GM23338 (cell line): ENCODE measurements at regions not wholly inside any gene's neighbourhood (a gene's known extent, or its start where the extent isn't known, plus 50 kb on each side); places are given as distances from the start of the nearest gene placed in this dataset.
"Not testable (repeated sequence)": the region's sequence is repeated elsewhere in the genome, so short reads cannot be mapped to it uniquely, and the experiment has no call there.

ENCODE experiments used
- ATAC-seq: fragments of 200-7000 bp; cut with Tn5 transposase; 3 replicates; pipeline ENCODE4 v1.9.1; 2020
- DNase-seq: peaks from one replicate; pipeline ENCODE4 v3.0.0-alpha.2; 2015; ENCODE audit warnings: low spot score
- H2AFZ ChIP-seq: fragments of 200-600 bp; sonication (generic); 2 replicates; pipeline ENCODE4 v1.8.0; 2016; ENCODE audit warnings: antibody characterized with exemption, mild to moderate bottlenecking, moderate library complexity
- H3F3A ChIP-seq: fragments of 200-600 bp; sonication (generic); replicated peaks from 2 replicates; pipeline ENCODE4 v1.8.0; 2017; ENCODE audit warnings: antibody characterized with exemption, mixed run types, low read depth
- H3K27ac ChIP-seq: fragments of 200-600 bp; sonication (generic); 2 replicates; pipeline ENCODE4 v1.6.1; 2016; ENCODE audit warnings: low read depth
- H3K27me3 ChIP-seq: fragments of 200-600 bp; sonication (generic); 2 replicates; pipeline ENCODE4 v1.8.0; 2016; ENCODE audit warnings: mild to moderate bottlenecking, mixed run types, moderate library complexity; ENCODE audit not compliant: insufficient read depth
- H3K36me3 ChIP-seq: fragments of 200-600 bp; sonication (generic); 2 replicates; pipeline ENCODE4 v1.8.0; 2016; ENCODE audit warnings: mild to moderate bottlenecking; ENCODE audit not compliant: insufficient read depth
- H3K4me1 ChIP-seq: fragments of 200-600 bp; sonication (generic); 2 replicates; pipeline ENCODE4 v1.8.0; 2016; ENCODE audit warnings: mild to moderate bottlenecking, moderate library complexity; ENCODE audit not compliant: insufficient read depth
- H3K4me2 ChIP-seq: fragments of 200-600 bp; sonication (generic); 2 replicates; pipeline ENCODE4 v1.7.1; 2017; ENCODE audit warnings: mixed run types
- H3K4me3 ChIP-seq: fragments of 200-600 bp; sonication (generic); 2 replicates; pipeline ENCODE4 v1.6.1; 2016; ENCODE audit warnings: mixed run types
- H3K79me2 ChIP-seq: fragments of 200-600 bp; sonication (generic); replicated peaks from 2 replicates; pipeline ENCODE4 v1.8.0; 2017; ENCODE audit warnings: mild to moderate bottlenecking; ENCODE audit not compliant: insufficient read depth
- H3K9me2 ChIP-seq: fragments of 200-600 bp; sonication (generic); 2 replicates; pipeline ENCODE4 v1.8.0; 2017; ENCODE audit not compliant: insufficient read depth
- H4K20me1 ChIP-seq: fragments of 200-600 bp; sonication (generic); replicated peaks from 2 replicates; pipeline ENCODE4 v1.8.0; 2017; ENCODE audit warnings: mild to moderate bottlenecking; ENCODE audit not compliant: insufficient read depth
- H3K27ac Mint-ChIP-seq: 2 replicates; pipeline ENCODE4 v1.8.0; 2020; ENCODE audit warnings: inconsistent platforms, mild to moderate bottlenecking, moderate library complexity, mixed read lengths
- H3K27me3 Mint-ChIP-seq: 3 replicates; pipeline ENCODE4 v1.8.0; 2022; ENCODE audit warnings: low read depth, mild to moderate bottlenecking, moderate library complexity, mixed read lengths, inconsistent platforms; ENCODE audit not compliant: insufficient read depth, poor library complexity
- H3K36me3 Mint-ChIP-seq: 3 replicates; pipeline ENCODE4 v1.8.0; 2021; ENCODE audit warnings: low read depth, mild to moderate bottlenecking, inconsistent platforms, moderate library complexity, mixed read lengths
- H3K4me1 Mint-ChIP-seq: 3 replicates; pipeline ENCODE4 v1.8.0; 2020; ENCODE audit warnings: mild to moderate bottlenecking, inconsistent platforms, mixed read lengths
- H3K4me3 Mint-ChIP-seq: 3 replicates; pipeline ENCODE4 v1.8.0; 2021; ENCODE audit warnings: moderate library complexity, mild to moderate bottlenecking, inconsistent platforms, mixed read lengths
- H3K9me3 Mint-ChIP-seq: 3 replicates; pipeline ENCODE4 v1.8.0; 2020; ENCODE audit warnings: moderate library complexity, mild to moderate bottlenecking, inconsistent platforms, mixed read lengths
- CREB1 ChIP-seq: fragments of 250-450 bp; sonication (Bioruptor Pico); IDR thresholded peaks from 2 replicates; pipeline ENCODE4 v1.5.0; 2020; ENCODE audit warnings: low read depth, mild to moderate bottlenecking, moderate library complexity
- CTCF ChIP-seq, 2 experiments: fragments of 200-600 bp in 1 of 2; sonication (generic) in 1 of 2; conservative IDR thresholded peaks; 2 replicates each; pipeline versions ENCODE4 v1.5.1 to v1.6.1; 2016 to 2017; ENCODE audit warnings: antibody characterized with exemption in 2 of 2, low read depth in 2 of 2, mild to moderate bottlenecking in 2 of 2, moderate library complexity in 1 of 2
- ETS1 ChIP-seq: IDR thresholded peaks from 2 replicates; pipeline ENCODE4 v1.6.1; 2016; ENCODE audit warnings: antibody characterized with exemption
- EZH2 ChIP-seq: fragments of 200-600 bp; sonication (generic); IDR thresholded peaks from one replicate; pipeline ENCODE4 v1.8.0; 2017; ENCODE audit warnings: antibody characterized with exemption, mild to moderate bottlenecking, low read depth; ENCODE audit not compliant: unreplicated experiment
- EZH2phosphoT487 ChIP-seq: fragments of 200-600 bp; sonication (generic); IDR thresholded peaks from one replicate; pipeline ENCODE4 v1.8.1; 2018; ENCODE audit warnings: antibody characterized with exemption; ENCODE audit not compliant: unreplicated experiment
- JUNB ChIP-seq: IDR thresholded peaks from one replicate; pipeline ENCODE4 v1.6.1; 2016; ENCODE audit warnings: antibody characterized with exemption; ENCODE audit not compliant: unreplicated experiment
- NANOG ChIP-seq: IDR thresholded peaks from 2 replicates; pipeline ENCODE4 v1.6.1; 2016; ENCODE audit warnings: antibody characterized with exemption, borderline replicate concordance
- POLR2AphosphoS5 ChIP-seq: IDR thresholded peaks from 2 replicates; pipeline ENCODE4 v1.6.1; 2016; ENCODE audit warnings: antibody characterized with exemption, low read depth
- STAT1 ChIP-seq: IDR thresholded peaks from one replicate; pipeline ENCODE4 v1.6.1; 2016; ENCODE audit warnings: antibody characterized with exemption; ENCODE audit not compliant: unreplicated experiment
- ZNF114 ChIP-seq: fragments of 250-450 bp; sonication (Bioruptor Pico); IDR thresholded peaks from 2 replicates; pipeline ENCODE4 v1.5.0; 2020; ENCODE audit warnings: mild to moderate bottlenecking, moderate library complexity
- ZNF462 ChIP-seq: fragments of 250-450 bp; sonication (Bioruptor Pico); IDR thresholded peaks from 2 replicates; pipeline ENCODE4 v1.5.0; 2020; ENCODE audit warnings: mild to moderate bottlenecking, moderate library complexity

GRCh38 chr11:36733721-36734120 is 135.7 kb upstream of the RAG2 start:
- H3K9me2 ChIP-seq = peaks cover 15% of the 10 kb centered on the region
- H3K4me3 Mint-ChIP-seq, H3K36me3 ChIP-seq, H3K4me1 ChIP-seq, H3K9me3 Mint-ChIP-seq, DNase-seq, H3K4me1 Mint-ChIP-seq, H3K36me3 Mint-ChIP-seq, H3K27me3 ChIP-seq, H3F3A ChIP-seq, H3K27me3 Mint-ChIP-seq, H3K4me2 ChIP-seq, H3K27ac Mint-ChIP-seq, H3K4me3 ChIP-seq, H4K20me1 ChIP-seq, H3K79me2 ChIP-seq, H3K27ac ChIP-seq, H2AFZ ChIP-seq, ATAC-seq: not testable (repeated sequence)

- no peak overlapping the region for H3K4me3 ChIP-seq
- Mint-ChIP-seq H3K27ac (no peak overlapping the region), H3K9me3 (no peaks in the 10 kb centered on the region), H3K36me3 (no peaks in the 10 kb centered on the region), H3K4me3 (no peak overlapping the region), H3K4me1 (no peaks in the 10 kb centered on the region), H3K27me3 (peaks cover 6% of the 10 kb centered on the region)
- H3K27me3 ChIP-seq = no peaks in the 10 kb centered on the region
- H2AFZ ChIP-seq = no peak overlapping the region
- no peaks in the 10 kb centered on the region for H3F3A ChIP-seq
- H3K4me2 ChIP-seq = no peak overlapping the region
- no peaks in the 10 kb centered on the region for H4K20me1 ChIP-seq
- H3K79me2 ChIP-seq = no peaks in the 10 kb centered on the region
- ATAC-seq = no peak
- H3K36me3 ChIP-seq = no peaks in the 10 kb centered on the region
- H3K4me1 ChIP-seq = no peaks in the 10 kb centered on the region
- no peak for DNase-seq
- H3K27ac ChIP-seq = no peak overlapping the region
- H3K9me2 ChIP-seq = peaks cover 9% of the 10 kb centered on the region; the same call in 1 of the 2 replicates
- no peak for TF ChIP-seq CREB1 (CRISPR knock-in tag)
- no peak for TF ChIP-seq ZNF462 (CRISPR knock-in tag)
- no peak for TF ChIP-seq JUNB
- no peak for TF ChIP-seq NANOG
- no peak for TF ChIP-seq ETS1
- no peak for TF ChIP-seq CTCF (conservative IDR thresholded peaks at IDR 0.05; ENCODE audit: low read depth in 2 of 2)
- TF ChIP-seq EZH2 = no peak
- no peak for TF ChIP-seq POLR2AphosphoS5
- no peak for TF ChIP-seq ZNF114 (CRISPR knock-in tag)
- no peak for TF ChIP-seq EZH2phosphoT487
- TF ChIP-seq STAT1 = no peak
Observed at GRCh38 chr11:36730761-36731160, 132.7 kb upstream of the RAG2 start.
